ENCODE measurements at regions not wholly inside any gene's neighbourhood (a gene's known extent, or its start where the extent isn't known, plus 50 kb on each side); places are given as distances from the start of the nearest gene placed in this dataset.
"Not testable (repeated sequence)": the region's sequence is repeated elsewhere in the genome, so short reads cannot be mapped to it uniquely, and the experiment has no call there.

DNA sequence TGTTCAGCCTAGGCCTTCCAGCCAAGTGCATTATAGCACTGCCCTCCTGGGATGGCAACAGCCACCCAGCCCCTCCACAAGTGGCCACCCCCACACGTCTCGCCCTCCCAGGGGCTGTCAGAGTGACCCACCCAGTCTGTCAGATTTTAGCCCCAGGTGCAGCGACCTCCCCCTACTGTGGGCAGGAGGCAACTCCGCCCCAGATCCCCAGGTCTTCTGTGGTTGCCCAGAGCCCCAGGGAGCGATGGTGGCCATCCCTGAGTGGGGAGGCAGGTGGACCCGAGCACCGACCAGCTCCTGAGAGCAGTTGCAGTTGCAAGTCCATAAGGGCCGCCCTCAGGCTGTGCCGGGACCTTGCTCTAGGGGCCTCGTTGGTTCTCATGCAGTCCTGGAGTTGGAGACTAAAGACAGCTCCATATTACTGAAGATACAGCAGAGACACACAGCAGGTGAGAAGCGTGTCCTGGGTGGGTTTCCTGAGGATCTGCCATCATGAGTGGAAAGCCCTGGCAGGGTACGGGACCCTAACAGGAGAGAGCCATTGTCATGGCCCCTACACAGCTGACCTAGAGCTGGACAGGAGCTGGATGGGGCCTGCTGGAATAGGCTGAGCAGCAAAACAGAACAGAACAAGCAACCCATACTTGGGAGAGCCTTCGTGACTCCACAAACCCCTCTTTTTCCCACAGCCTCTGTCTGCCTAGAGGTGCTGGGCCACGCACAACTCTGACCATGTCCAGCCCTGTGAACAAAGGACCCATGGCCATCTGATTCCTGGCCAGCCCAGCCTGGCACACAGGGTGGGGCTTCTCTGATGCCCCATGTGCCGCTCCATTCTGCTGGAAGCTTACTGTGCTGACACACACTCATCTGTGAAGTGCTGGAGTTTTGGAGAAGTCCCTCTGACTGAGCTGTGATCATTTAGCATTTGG, 110.3 kb upstream of the ALDH1A3 start:
- no peak for DNase-seq

GRCh38 chr15:100769975-100770340, 109.7 kb upstream of the ALDH1A3 start:
- no peak for DNase-seq

DNA sequence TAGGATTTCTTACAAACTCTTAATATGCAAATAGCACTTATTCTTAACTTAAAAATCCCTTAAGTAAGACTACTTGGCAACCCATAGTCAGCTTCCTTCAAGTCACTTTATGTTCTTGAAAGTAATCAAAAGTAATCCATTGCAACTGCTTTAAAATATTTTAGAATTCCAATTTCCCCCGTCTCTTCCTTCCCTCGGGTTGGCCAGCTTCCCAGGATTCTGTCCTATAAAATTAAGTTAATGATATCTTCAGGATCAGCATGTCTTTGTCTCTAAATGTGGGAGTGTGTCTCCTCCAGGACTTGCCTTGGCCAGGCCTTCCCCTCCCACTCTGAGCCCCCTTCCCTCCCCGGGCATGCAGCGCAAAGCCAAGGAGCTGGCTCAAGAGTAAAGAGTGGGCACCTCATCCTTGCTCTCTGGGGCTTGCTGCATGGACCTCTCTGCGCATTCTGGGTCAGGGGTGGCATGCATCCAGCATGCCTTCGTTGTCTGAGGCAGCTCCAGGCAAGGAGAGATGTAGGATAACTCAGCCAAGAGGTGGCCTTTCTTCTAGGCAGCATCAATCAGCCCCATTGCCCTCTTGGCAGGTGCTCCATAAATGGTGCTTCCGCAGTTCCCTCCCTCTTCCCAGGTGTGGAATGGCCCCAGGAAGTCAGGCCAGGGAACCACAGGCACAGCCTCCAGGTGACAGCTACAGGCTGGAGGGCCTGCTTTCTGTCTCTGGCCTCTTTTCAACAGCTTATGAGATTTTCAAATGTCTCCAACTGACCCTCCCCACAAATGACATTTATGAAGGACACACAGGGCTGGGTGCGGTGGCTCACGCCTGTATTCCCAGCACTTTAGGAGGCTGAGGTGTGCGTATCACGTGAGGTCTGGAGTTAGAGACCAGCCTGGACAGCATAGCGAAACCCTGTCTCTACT, 108.7 kb upstream of the ALDH1A3 start:
- DNase-seq = no peak

DNA sequence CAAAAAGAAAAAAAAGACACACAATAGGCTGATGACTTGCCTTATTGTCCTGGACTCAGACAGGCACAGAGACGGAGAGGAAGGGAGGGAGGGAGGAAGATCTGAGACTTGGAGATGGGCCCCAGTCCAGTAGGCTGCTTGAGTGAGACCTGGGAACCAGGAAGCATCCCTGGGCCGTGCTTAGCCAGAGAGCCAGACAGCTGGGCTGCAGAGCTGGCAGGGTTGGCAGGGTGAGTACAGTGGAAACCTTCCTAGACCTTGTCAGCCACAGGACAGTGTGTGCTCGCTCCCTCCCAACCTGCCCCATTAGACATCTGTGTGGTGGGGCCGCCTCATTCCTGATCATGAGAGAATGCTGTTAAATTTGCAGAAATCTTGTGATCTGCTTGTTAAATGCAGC, 107.9 kb upstream of the ALDH1A3 start:
- DNase-seq = no peak

GRCh38 chr15:100772478-100772877, 107.2 kb upstream of the ALDH1A3 start:
- DNase-seq = no peak

DNA sequence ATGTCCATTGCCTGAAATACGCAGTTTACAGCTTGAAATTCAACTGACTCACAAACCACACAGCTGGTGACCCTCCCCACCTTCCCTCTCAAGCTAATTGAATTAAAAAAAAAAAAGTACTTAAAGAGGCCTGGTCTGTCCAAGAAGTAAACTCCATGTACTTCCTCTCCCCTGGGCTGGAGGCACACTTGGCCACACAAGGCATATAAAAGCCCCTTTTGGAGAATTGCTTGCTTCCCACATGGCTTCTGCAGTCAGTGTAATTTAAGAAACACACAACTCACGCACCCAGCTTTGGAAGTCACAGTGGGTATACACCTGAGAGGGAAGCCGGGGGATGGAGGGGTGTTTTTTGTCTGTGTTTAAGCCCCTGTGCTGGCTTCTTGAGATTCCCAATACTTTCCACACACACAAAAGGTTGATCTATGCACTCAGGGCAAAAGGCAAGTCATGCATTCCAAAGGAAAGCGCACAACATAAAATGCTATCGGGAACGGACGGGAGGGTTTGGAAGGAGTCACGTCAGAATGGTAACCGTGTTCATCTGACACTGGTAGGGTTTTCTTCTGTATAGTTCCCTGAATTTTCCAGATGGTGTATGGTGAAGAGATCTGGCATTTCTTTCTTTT, 106.6 kb upstream of the ALDH1A3 start:
- no peak for DNase-seq

DNA sequence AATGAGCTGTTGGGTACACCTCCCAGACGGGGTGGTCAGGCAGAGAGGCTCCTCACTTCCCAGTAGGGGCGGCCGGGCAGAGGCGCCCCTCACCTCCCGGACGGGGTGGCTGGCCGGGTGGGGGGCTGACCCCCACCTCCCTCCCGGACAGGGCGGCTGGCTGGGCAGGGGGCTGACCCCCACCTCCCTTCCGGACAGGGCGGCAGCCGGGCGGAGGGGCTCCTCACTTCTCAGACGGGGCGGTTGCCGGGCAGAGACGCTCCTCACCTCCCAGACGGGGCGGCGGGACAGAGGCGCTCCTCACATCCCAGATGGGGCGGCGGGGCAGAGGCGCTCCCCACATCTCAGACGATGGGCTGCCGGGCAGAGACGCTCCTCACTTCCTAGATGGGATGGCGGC, 105.6 kb upstream of the ALDH1A3 start:
- not testable (repeated sequence) for DNase-seq

DNA sequence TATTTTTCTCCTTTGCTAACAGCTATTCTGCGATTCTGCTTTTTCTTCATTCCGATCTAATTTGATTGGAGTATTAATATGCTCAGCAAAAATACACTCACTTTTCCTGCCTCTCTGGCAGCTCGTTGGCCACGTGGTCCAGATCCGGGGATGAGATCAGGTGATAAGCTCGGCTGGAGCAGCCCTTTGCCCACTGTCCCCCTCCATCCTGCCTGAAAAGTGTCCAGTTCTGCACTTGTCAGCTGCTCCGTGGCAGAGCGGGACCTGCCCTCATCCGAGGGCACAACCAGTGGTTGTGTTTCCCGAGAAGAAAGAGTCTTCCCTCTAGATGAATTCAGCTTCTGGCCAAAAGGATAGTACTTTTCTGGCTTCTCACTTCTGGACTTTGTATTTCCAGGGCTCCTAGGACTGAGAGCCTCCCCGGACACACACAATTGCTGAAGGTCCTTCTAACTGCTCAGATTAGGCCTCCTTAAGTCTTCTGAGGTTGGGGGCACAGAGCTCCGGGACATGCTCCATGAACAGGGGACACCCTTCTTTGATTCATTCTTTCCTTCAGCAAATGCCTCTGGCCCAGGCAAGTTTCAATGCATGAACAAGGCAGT, 103.9 kb upstream of the ALDH1A3 start:
- no peak for DNase-seq

DNA sequence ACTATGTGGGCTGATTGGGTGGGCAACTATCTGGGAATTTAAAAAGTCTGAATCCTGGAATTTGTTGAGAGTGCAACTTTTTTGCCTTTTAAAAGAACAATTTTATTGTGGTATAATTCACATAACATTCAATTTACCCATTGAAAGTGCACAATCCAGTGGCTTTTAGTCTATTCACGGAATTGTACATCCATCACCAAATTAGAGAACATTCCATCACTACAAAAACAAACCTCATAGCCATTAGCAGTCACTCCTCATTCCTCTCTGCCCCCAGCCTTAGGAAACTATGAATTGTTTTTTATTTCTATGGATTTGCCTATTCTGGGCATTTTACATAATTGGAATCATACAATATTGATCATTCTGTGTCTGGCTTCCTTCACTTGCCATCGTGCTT, 101.8 kb upstream of the ALDH1A3 start:
- DNase-seq = no peak

DNA sequence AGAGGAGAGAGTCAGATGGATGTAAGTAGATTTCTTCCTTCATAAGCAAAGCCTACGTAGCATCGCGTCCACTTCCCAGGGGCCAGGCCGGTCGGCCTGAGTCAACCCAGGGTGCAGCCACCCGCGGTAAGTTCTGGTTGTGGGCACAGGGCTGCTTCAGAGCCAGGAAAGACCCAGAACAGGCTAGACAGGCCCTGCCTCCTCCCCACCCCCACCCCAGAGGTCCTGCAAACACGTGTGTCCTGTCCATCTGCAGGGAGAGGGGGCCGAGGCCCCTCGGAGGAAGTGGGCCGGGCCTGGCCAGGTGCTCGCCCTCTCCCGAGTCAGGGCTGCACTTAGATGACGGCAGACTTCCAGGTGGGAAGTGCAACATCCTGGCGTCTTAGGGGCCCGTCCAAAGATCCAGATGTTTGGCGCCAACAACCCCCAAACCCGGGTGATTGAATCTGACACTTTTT, 100.8 kb upstream of the ALDH1A3 start:
- DNase-seq = no peak

DNA sequence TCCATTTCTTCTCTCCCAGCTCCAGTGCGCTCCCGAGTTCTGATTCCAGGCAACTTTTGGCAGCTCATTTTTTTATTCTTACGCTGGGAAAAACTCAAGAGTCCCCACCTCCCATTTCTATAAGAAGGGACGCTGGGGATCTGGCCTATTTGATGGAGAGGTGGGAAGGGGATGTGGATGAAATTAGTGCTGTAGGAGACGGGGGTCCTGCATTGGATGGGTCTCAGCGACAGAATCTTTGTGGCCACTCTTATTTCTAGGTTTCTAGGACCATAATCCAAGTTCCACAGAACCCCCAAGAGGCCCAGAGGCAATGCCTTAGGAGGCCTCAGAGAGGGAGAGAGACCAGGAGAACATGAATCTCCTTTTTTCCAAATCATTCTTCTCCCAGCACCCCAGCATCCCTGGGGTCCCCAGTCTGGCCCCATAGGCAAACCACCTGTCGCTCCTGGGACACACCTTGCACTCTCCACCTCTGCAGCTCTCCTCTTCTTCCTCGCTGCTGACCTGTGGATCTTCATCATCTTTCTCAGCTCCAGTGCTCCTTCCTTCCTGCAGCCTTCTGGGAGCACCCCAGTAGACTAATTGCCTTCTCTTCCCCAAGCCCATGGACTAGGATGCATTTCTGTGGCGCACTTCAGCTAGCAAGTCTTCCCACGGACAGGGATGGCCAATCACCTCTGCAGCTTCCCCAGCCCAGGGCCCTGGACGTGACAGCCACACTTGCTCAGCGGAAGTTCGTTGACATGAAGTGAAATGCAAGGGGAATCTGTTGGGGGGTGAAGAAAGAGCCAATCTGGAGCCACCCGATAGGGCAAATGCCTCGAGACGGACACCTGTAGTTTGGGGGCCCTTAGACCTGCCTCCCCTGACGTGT, 100.1 kb upstream of the ALDH1A3 start:
- no peak for DNase-seq

DNA sequence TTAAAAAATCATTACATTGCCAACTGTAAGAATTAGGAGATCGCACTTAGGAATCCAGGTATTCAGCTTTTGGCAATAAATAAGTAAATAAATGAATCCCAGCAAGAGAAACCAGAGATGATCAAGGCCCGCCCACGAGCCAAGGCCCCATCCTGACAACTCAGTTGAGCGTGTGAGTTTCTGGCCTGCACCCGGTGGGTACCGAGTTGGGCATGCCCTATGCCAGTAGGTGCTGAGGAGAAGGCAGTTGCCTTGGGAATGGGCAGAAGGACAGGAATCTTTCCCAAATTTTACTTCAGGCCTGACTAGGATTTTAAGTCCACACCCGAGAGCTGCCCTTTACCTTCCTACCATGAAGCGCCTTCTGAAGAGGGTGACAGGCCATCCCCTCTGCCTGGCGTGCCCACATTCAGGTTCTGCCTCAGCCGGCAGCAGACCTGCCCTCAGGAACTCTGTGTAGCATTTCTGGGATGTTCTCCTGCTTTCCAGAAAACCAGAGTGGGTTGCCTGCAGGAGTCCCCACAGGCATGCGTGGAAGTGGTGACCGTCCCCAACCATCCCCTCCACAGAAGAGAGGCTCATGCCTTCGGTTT, 99.3 kb upstream of the ALDH1A3 start:
- DNase-seq = no peak

GRCh38 chr15:100781061-100781960, 98.3 kb upstream of the ALDH1A3 start:
- DNase-seq = no peak

- DNase-seq = no peak
Measured at GRCh38 chr15:100781961-100782530, 97.6 kb upstream of the ALDH1A3 start.

- DNase-seq = no peak
Measured at GRCh38 chr15:100783291-100783690, 96.3 kb upstream of the ALDH1A3 start.

DNA sequence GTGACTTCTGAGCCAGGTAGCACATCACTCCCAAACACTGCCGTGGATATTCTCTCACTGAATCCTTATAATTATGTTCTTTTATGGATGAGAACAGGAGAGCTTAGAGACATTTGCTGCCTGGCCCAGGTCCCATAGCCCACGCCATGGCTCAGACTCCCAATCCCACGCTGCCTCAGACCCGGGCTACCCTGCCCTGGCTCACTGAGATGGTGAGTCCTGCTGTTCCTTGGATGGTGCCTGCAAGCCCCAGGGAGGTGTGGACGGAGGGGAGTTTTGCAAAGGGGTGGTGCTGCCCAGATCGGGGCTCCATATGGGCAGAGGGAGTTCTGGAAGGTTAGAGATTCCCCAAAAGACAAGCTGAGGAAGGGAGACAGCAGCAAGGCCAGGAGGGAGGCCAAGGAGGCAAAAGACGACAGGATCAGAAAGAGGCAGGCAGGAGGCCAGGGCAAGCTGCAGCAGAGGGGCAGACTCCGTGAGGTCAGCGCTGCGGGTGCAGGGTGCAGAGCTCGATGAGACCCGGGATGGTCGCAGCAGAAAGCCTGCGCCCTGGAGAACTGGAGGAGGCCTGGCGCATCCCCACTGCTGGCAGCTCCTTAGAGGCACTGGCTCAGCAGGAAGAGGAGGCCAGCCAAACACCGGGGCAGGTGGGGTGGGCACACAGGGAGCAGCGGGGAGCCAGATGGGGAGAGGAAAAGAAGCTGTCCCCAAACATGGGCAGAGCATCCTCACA, 95.7 kb upstream of the ALDH1A3 start:
- DNase-seq = no peak

DNA sequence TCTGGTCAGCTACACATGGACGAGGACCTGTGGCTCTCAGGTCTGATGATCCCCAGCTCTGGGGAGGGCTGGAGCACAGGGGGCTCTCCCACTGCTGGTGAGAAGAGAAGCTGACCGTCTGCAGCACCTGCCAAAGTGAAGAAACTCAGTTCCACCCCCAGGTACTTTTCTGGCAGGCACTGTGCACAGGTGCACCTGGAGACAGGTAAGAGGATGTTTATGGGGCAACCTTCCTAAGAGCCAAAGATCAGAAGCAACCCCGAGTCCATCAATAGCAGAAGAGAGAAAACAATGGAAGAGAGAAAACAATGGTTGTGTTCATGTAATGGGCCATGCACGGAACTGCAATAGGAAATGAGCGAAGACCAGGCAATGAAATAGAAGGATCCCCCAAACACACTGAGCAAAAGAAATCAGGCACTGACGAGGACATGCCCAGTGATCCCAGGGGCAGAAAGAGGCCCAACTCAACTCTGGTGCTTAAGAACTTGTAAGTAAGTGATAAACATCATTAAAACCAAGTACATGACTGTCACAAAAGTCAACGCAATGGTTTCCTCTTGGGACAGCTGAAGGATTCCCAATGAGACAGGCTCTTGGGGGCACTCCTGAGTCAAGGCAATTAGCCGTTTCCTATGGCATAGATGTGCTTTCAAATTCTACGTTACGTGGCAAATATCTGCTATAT, 95.0 kb upstream of the ALDH1A3 start:
- DNase-seq = no peak

Measured in NCI-H774 (cell line).